ENCODE measurements at regions not wholly inside any gene's neighbourhood (a gene's known extent, or its start where the extent isn't known, plus 50 kb on each side); places are given as distances from the start of the nearest gene placed in this dataset.
A peak's percentile ranks its signal among the peaks of the same experiment; 100 is the strongest.

- peak; percentile 41; the same call in 1 of the 2 replicates for TF ChIP-seq YY1 (IDR thresholded peaks at IDR 0.05; ENCODE audit: low read depth)
- TF ChIP-seq CREB1 (IDR thresholded peaks at IDR 0.05; ENCODE audit: low read depth): no peak
- TF ChIP-seq CEBPB (IDR thresholded peaks at IDR 0.05): peak; percentile 87
- TF ChIP-seq EP300 (IDR thresholded peaks at IDR 0.05; ENCODE audit: borderline replicate concordance): peak; percentile 100
- TF ChIP-seq, protein P1, sequence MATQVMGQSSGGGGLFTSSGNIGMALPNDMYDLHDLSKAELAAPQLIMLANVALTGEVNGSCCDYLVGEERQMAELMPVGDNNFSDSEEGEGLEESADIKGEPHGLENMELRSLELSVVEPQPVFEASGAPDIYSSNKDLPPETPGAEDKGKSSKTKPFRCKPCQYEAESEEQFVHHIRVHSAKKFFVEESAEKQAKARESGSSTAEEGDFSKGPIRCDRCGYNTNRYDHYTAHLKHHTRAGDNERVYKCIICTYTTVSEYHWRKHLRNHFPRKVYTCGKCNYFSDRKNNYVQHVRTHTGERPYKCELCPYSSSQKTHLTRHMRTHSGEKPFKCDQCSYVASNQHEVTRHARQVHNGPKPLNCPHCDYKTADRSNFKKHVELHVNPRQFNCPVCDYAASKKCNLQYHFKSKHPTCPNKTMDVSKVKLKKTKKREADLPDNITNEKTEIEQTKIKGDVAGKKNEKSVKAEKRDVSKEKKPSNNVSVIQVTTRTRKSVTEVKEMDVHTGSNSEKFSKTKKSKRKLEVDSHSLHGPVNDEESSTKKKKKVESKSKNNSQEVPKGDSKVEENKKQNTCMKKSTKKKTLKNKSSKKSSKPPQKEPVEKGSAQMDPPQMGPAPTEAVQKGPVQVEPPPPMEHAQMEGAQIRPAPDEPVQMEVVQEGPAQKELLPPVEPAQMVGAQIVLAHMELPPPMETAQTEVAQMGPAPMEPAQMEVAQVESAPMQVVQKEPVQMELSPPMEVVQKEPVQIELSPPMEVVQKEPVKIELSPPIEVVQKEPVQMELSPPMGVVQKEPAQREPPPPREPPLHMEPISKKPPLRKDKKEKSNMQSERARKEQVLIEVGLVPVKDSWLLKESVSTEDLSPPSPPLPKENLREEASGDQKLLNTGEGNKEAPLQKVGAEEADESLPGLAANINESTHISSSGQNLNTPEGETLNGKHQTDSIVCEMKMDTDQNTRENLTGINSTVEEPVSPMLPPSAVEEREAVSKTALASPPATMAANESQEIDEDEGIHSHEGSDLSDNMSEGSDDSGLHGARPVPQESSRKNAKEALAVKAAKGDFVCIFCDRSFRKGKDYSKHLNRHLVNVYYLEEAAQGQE (IDR thresholded peaks at IDR 0.05; ENCODE audit: low read depth): no peak
- no peak for TF ChIP-seq TAF1 (IDR thresholded peaks at IDR 0.05; ENCODE audit: low read depth)
- peak; percentile 99 for TF ChIP-seq FOXM1 (IDR thresholded peaks at IDR 0.05; ENCODE audit: borderline replicate concordance, low read depth)
- peak; percentile 71 for TF ChIP-seq MAX (IDR thresholded peaks at IDR 0.05)
- TF ChIP-seq, protein P2, sequence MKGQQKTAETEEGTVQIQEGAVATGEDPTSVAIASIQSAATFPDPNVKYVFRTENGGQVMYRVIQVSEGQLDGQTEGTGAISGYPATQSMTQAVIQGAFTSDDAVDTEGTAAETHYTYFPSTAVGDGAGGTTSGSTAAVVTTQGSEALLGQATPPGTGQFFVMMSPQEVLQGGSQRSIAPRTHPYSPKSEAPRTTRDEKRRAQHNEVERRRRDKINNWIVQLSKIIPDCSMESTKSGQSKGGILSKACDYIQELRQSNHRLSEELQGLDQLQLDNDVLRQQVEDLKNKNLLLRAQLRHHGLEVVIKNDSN (IDR thresholded peaks at IDR 0.05): no peak
Measured at GRCh38 chr5:31119938-31120641, 73.4 kb upstream of the CDH6 start.

All from Ishikawa (cell line).